Lower leg skin (tissue), 4 donors: ENCODE measurements at regions not wholly inside any gene's neighbourhood (a gene's known extent, or its start where the extent isn't known, plus 50 kb on each side); places are given as distances from the start of the nearest gene placed in this dataset.

Experiments
- DNase-seq, 2 donors: peaks; one replicate each; pipeline ENCODE4 v3.0.0-alpha.2; 2019; ENCODE audit warnings: low spot score in 2 of 2
- H3K4me3 ChIP-seq: fragments of 200-600 bp; sonication (generic); 2 replicates; pipeline ENCODE4 v1.5.1; 2017; ENCODE audit warnings: mild to moderate bottlenecking, low read depth; ENCODE audit not compliant: poor library complexity, severe bottlenecking
- CTCF ChIP-seq, 3 donors: fragments of 450-650 bp; IDR thresholded peaks; one replicate each; pipeline ENCODE4 v1.5.1; 2016; ENCODE audit warnings: antibody characterized with exemption in 3 of 3, mild to moderate bottlenecking in 3 of 3, moderate library complexity in 2 of 3
- POLR2A ChIP-seq, 2 donors: fragments of 450-650 bp; IDR thresholded peaks; one replicate each; pipeline ENCODE4 v1.6.1; 2016 to 2017; ENCODE audit warnings: antibody characterized with exemption in 2 of 2, mild to moderate bottlenecking in 1 of 2, moderate library complexity in 1 of 2
- WGBS, 2 donors: methylation state at CpG; one replicate each; pipeline ENCODE4 v1.1.5; 2018; 5-methylcytosine and 5-hydroxymethylcytosine counted together
- intact Hi-C: fragments of 100-400 bp; cut with DNase I; formaldehyde crosslinking; loops from one replicate; pipeline ENCODE4 v1.15.0; 2023; ENCODE audit warnings: low total_unique reads

GRCh38 chr2:63777816-63778215 lies 63.9 kb upstream of the UGP2 start:
- H3K4me3 ChIP-seq: no peak overlapping the region
- TF ChIP-seq POLR2A (IDR thresholded peaks at IDR 0.05) (no peak), CTCF (IDR thresholded peaks at IDR 0.05) (no peak)
- DNase-seq: no peak
- intact Hi-C loops: no loop called here

GRCh38 chr2:63778391-63778790 lies 63.3 kb upstream of the UGP2 start:
- no peak overlapping the region for H3K4me3 ChIP-seq
- 90 to 91% methylated on average over 2 of the region's 2 CpGs for WGBS, 2 donors
- DNase-seq: no peak
- intact Hi-C loops: no loop called here
- TF ChIP-seq POLR2A (IDR thresholded peaks at IDR 0.05): no peak
- no peak for TF ChIP-seq CTCF (IDR thresholded peaks at IDR 0.05)

- 48 to 53% methylated on average over 3 of the region's 3 CpGs for WGBS, 2 donors
These were observed 61.1 kb upstream of the UGP2 start for GRCh38 chr2:63780518-63781155.

GRCh38 chr2:63784461-63784860 lies 57.2 kb upstream of the UGP2 start:
- DNase-seq: no peak
- TF ChIP-seq POLR2A (IDR thresholded peaks at IDR 0.05): no peak
- H3K4me3 ChIP-seq: no peak overlapping the region
- intact Hi-C loops: no loop called here

More at GRCh38 chr2:63780518-63781155, 61.1 kb upstream of the UGP2 start:
- DNase-seq: no peak
- TF ChIP-seq POLR2A (IDR thresholded peaks at IDR 0.05): no peak
- TF ChIP-seq CTCF (IDR thresholded peaks at IDR 0.05): no peak
- intact Hi-C loops: no loop called here
- no peak overlapping the region for H3K4me3 ChIP-seq

- DNase-seq: no peak
- TF ChIP-seq POLR2A (IDR thresholded peaks at IDR 0.05) (no peak), CTCF (IDR thresholded peaks at IDR 0.05) (no peak)
- no peak overlapping the region for H3K4me3 ChIP-seq
- intact Hi-C loops: no loop called here
- 73 to 75% methylated on average over 1 of the region's 1 CpG for WGBS, 2 donors
These were observed 56.6 kb upstream of the UGP2 start for GRCh38 chr2:63785096-63785495.

GRCh38 chr2:63786471-63786870 lies 55.2 kb upstream of the UGP2 start:
- TF ChIP-seq POLR2A (IDR thresholded peaks at IDR 0.05) (no peak), CTCF (IDR thresholded peaks at IDR 0.05) (no peak)
- intact Hi-C loops: no loop called here
- WGBS, 2 donors: 86 to 87% methylated on average over 3 of the region's 3 CpGs
- DNase-seq: no peak
- no peak overlapping the region for H3K4me3 ChIP-seq
